Limb (tissue), 2 donors: ENCODE measurements at regions not wholly inside any gene's neighbourhood (a gene's known extent, or its start where the extent isn't known, plus 50 kb on each side); places are given as distances from the start of the nearest gene placed in this dataset.
A peak's percentile ranks its signal among the peaks of the same experiment; 100 is the strongest.
"Not testable (repeated sequence)": the region's sequence is repeated elsewhere in the genome, so short reads cannot be mapped to it uniquely, and the experiment has no call there.

Experiments
- DNase-seq, 2 donors: peaks; one replicate each; pipeline ENCODE4 v3.0.0-alpha.2; 2016; ENCODE audit errors: extremely low spot score in 2 of 2

- not testable (repeated sequence) for DNase-seq
Observed at GRCh38 chr1:148277865-148278279, 125.8 kb upstream of the NBPF11 start.

- DNase-seq: not testable (repeated sequence)
Observed at GRCh38 chr1:148267066-148267465, 115.0 kb upstream of the NBPF11 start.

- peak in 1 of 2 donors; percentile 44 for DNase-seq
Observed at GRCh38 chr1:148264374-148265276, 112.5 kb upstream of the NBPF11 start.

GRCh38 chr1:148263906-148264255 lies 111.8 kb upstream of the NBPF11 start:
- peak in 1 of 2 donors; percentile 36 for DNase-seq

GRCh38 chr1:148263128-148263905 lies 111.2 kb upstream of the NBPF11 start:
- peak; percentile 12 to 71 for DNase-seq

GRCh38 chr1:148261684-148262083 lies 109.6 kb upstream of the NBPF11 start:
- not testable (repeated sequence) for DNase-seq

- DNase-seq: not testable (repeated sequence)
Observed at GRCh38 chr1:148257886-148258285, 105.8 kb upstream of the NBPF11 start.

- not testable (repeated sequence) for DNase-seq
Observed at GRCh38 chr1:148254611-148255429, 102.7 kb upstream of the NBPF11 start.

- not testable (repeated sequence) for DNase-seq
Observed at GRCh38 chr1:148253808-148254207, 101.7 kb upstream of the NBPF11 start.

GRCh38 chr1:148248798-148249197 lies 96.7 kb upstream of the NBPF11 start:
- DNase-seq: not testable (repeated sequence)

- DNase-seq: peak in 1 of 2 donors; percentile 29
Observed at GRCh38 chr1:148246258-148246861, 94.3 kb upstream of the NBPF11 start.

- not testable (repeated sequence) for DNase-seq
Observed at GRCh38 chr1:148245843-148246242, 93.8 kb upstream of the NBPF11 start.

GRCh38 chr1:148245443-148245842 lies 93.4 kb upstream of the NBPF11 start:
- not testable (repeated sequence) for DNase-seq

GRCh38 chr1:148233250-148233649 lies 81.2 kb upstream of the NBPF11 start:
- not testable (repeated sequence) for DNase-seq

- not testable (repeated sequence) for DNase-seq
Observed at GRCh38 chr1:148228846-148229245, 76.8 kb upstream of the NBPF11 start.

GRCh38 chr1:148222399-148223159 lies 70.5 kb upstream of the NBPF11 start:
- DNase-seq: not testable (repeated sequence)

GRCh38 chr1:148221593-148221992 lies 69.5 kb upstream of the NBPF11 start:
- not testable (repeated sequence) for DNase-seq

GRCh38 chr1:148219229-148219628 lies 67.1 kb upstream of the NBPF11 start:
- DNase-seq: not testable (repeated sequence)

- DNase-seq: not testable (repeated sequence)
Observed at GRCh38 chr1:148211191-148211590, 59.1 kb upstream of the NBPF11 start.

- DNase-seq: not testable (repeated sequence)
Observed at GRCh38 chr1:148210624-148211023, 58.5 kb upstream of the NBPF11 start.
